CD4-positive, CD25-positive, alpha-beta regulatory T cell (primary cell): ENCODE measurements at regions not wholly inside any gene's neighbourhood (a gene's known extent, or its start where the extent isn't known, plus 50 kb on each side); places are given as distances from the start of the nearest gene placed in this dataset.

Source experiments
- ATAC-seq, 2 donors: fragments of 150-1000 bp; cut with Tn5 transposase; one replicate each; pipeline ENCODE4 v1.10.0; 2021; ENCODE audit warnings: low read depth in 2 of 2, moderate number of reproducible peaks in 2 of 2, moderate library complexity in 1 of 2
- DNase-seq, 3 donors: peaks; one replicate each; pipeline versions ENCODE4 v3.0.0 to v3.0.0-alpha.2; 2012 to 2022; ENCODE audit warnings: mixed read lengths in 1 of 3
- H3K27ac ChIP-seq: one replicate; pipeline ENCODE4 v1.7.0; 2013; ENCODE audit warnings: mild to moderate bottlenecking, low read length; ENCODE audit not compliant: insufficient read depth, poor library complexity, severe bottlenecking
- H3K27me3 ChIP-seq: one replicate; pipeline ENCODE4 v1.7.0; 2013; ENCODE audit warnings: low read length; ENCODE audit not compliant: control insufficient read depth, insufficient read depth
- H3K36me3 ChIP-seq: one replicate; pipeline ENCODE4 v1.7.0; 2013; ENCODE audit warnings: mild to moderate bottlenecking, low read length, moderate library complexity; ENCODE audit not compliant: control insufficient read depth, insufficient read depth
- H3K4me1 ChIP-seq: 2 replicates; pipeline ENCODE4 v1.7.0; 2013; ENCODE audit warnings: mild to moderate bottlenecking, low read length; ENCODE audit not compliant: insufficient read depth, control insufficient read depth, poor library complexity, severe bottlenecking
- H3K4me3 ChIP-seq: one replicate; pipeline ENCODE4 v1.7.0; 2013; ENCODE audit warnings: low read depth, mild to moderate bottlenecking, low read length, moderate library complexity
- H3K9me3 ChIP-seq, 2 experiments: 1 replicate in 1 of 2; 2 replicates in 1 of 2; pipeline ENCODE4 v1.7.0; 2013; ENCODE audit warnings: low read length in 2 of 2, mild to moderate bottlenecking in 1 of 2, moderate library complexity in 1 of 2; ENCODE audit not compliant: control insufficient read depth in 2 of 2
- H3K27ac Mint-ChIP-seq, 3 donors: one replicate each; pipeline ENCODE4 v1.8.0; 2020 to 2022; ENCODE audit warnings: mild to moderate bottlenecking in 3 of 3, mixed read lengths in 3 of 3, moderate library complexity in 2 of 3
- H3K27me3 Mint-ChIP-seq: one replicate; pipeline ENCODE4 v1.8.0; 2022; ENCODE audit warnings: mild to moderate bottlenecking, mixed read lengths
- H3K36me3 Mint-ChIP-seq: one replicate; pipeline ENCODE4 v1.8.0; 2020; ENCODE audit warnings: mixed read lengths
- H3K4me1 Mint-ChIP-seq, 4 donors: one replicate each; pipeline ENCODE4 v1.8.0; 2020 to 2022; ENCODE audit warnings: mixed read lengths in 4 of 4, mild to moderate bottlenecking in 1 of 4
- H3K4me3 Mint-ChIP-seq, 4 donors: one replicate each; pipeline ENCODE4 v1.8.0; 2020 to 2022; ENCODE audit warnings: mild to moderate bottlenecking in 4 of 4, mixed read lengths in 4 of 4, moderate library complexity in 3 of 4
- H3K9me3 Mint-ChIP-seq, 7 donors: one replicate each; pipeline ENCODE4 v1.8.0; 2020 to 2022; ENCODE audit warnings: mixed read lengths in 7 of 7, mild to moderate bottlenecking in 3 of 7, moderate library complexity in 2 of 7

- Histone ChIP-seq H3K4me1 (no peaks in the 10 kb centered on the region), H3K27me3 (no peaks in the 10 kb centered on the region), H3K4me3 (no peak overlapping the region), H3K36me3 (no peaks in the 10 kb centered on the region), H3K9me3 (no peaks in the 10 kb centered on the region), H3K27ac (no peak overlapping the region)
- no peaks in the 10 kb centered on the region for H3K36me3 Mint-ChIP-seq
- peaks cover 0 to 4% (median 0%) of the 10 kb centered on the region in 4 donors for H3K4me1 Mint-ChIP-seq
- H3K9me3 Mint-ChIP-seq: peaks cover 0 to 5% (median 1%) of the 10 kb centered on the region in 7 donors
- H3K27ac Mint-ChIP-seq: no peak overlapping the region
- ATAC-seq (no peak), DNase-seq (no peak)
- H3K4me3 Mint-ChIP-seq: no peak overlapping the region
- peaks cover 9% of the 10 kb centered on the region for H3K27me3 Mint-ChIP-seq
Measured at GRCh38 chr1:48164571-48164970, 57.9 kb upstream of the SLC5A9 start.

GRCh38 chr1:48160486-48161132 lies 61.9 kb upstream of the SLC5A9 start:
- peaks cover 0 to 4% (median 0%) of the 10 kb centered on the region in 7 donors for H3K9me3 Mint-ChIP-seq
- no peaks in the 10 kb centered on the region for H3K27me3 ChIP-seq
- H3K27me3 Mint-ChIP-seq: peaks cover 9% of the 10 kb centered on the region
- no peaks in the 10 kb centered on the region for H3K36me3 Mint-ChIP-seq
- H3K4me1 ChIP-seq: no peaks in the 10 kb centered on the region
- DNase-seq (no peak), ATAC-seq (no peak)
- no peaks in the 10 kb centered on the region for H3K9me3 ChIP-seq
- peaks cover 0 to 4% (median 0%) of the 10 kb centered on the region in 4 donors for H3K4me1 Mint-ChIP-seq
- no peak overlapping the region for H3K4me3 Mint-ChIP-seq
- no peak overlapping the region for H3K4me3 ChIP-seq
- no peak overlapping the region for H3K27ac ChIP-seq
- H3K36me3 ChIP-seq: no peaks in the 10 kb centered on the region
- H3K27ac Mint-ChIP-seq: no peak overlapping the region

DNA sequence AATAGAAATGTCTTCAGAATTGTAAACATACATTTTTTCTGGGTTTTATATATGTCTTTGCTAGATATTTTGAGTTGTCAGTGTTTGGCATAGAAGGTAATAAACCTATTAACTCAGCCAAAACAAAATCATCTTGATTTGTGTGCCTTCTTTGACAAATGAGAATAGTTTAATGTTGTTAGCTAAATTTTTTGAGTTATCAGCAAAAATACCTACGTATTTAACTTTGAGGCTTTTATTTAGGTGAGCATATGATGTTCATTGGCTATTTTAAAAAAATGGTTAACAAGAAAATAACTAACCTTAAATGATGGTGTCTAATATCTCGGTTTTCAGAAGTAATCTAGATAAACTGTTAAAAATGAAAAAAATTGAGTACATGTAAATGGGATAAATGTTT lies 83.2 kb upstream of the SLC5A9 start:
- H3K36me3 ChIP-seq: no peaks in the 10 kb centered on the region
- peaks cover 0 to 4% of the 10 kb centered on the region in 2 experiments for H3K9me3 ChIP-seq
- ATAC-seq (no peak), DNase-seq (no peak)
- H3K27ac ChIP-seq: no peak overlapping the region
- no peaks in the 10 kb centered on the region for H3K4me1 ChIP-seq
- Mint-ChIP-seq H3K9me3 (peaks cover 0 to 5% (median 0%) of the 10 kb centered on the region in 7 donors), H3K27me3 (peaks cover 8% of the 10 kb centered on the region), H3K4me1 (no peaks in the 10 kb centered on the region), H3K27ac (no peak overlapping the region), H3K4me3 (no peak overlapping the region), H3K36me3 (no peaks in the 10 kb centered on the region)
- H3K27me3 ChIP-seq: peaks cover 1% of the 10 kb centered on the region
- no peak overlapping the region for H3K4me3 ChIP-seq

DNA sequence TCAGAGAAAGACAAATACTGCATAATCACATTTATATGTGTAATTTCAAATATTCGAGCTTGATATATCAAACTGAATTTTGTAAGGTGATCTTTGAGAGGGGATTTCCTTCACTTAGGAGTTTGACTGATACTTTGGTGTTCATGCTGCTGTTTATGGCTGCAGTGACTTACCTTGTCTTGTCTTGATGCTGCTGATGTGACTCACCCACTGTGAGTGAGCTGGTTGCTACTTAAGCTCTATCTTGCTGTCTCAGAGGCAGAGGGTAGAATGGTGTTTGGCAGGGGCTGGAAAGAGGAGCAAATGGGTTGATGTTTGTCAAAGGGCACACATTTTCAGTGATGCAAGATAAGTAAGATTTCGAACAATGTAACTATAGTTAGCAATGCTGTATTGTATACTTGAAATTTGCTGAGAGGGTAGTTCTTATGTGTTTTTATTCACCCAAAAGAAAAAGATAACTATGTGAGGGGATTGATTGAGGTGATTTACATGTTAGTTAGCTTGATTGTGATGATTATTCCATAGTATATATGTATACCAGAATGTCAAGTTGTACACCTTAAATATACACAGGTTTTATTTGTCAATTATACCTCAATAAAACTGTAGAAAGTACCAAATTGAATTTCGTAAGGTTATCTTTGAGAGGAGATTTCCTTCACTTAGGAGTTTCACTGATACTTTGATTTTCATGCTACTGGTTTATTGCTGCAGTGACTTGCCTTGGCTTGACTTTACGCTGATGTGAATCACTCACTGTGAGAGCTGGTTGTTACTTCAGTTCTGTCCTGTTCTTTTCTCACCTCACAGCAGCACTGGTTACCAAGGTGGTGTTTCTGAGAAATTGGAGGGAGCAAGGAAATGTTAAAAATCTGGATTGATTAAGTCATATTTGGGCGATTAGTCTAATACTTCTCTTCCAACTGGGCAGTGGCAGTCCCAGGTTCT lies 94.5 kb upstream of the SLC5A9 start:
- no peaks in the 10 kb centered on the region for H3K9me3 ChIP-seq
- H3K27me3 ChIP-seq: peaks cover 2% of the 10 kb centered on the region
- DNase-seq: no peak
- H3K27ac ChIP-seq: no peak overlapping the region
- no peaks in the 10 kb centered on the region for H3K4me1 ChIP-seq
- H3K36me3 ChIP-seq: no peaks in the 10 kb centered on the region
- Mint-ChIP-seq H3K4me1 (no peaks in the 10 kb centered on the region), H3K27me3 (no peaks in the 10 kb centered on the region), H3K36me3 (no peaks in the 10 kb centered on the region), H3K9me3 (peaks cover 0 to 3% (median 0%) of the 10 kb centered on the region in 7 donors), H3K4me3 (no peak overlapping the region), H3K27ac (no peak overlapping the region)
- H3K4me3 ChIP-seq: no peak overlapping the region
- no peak for ATAC-seq

DNA sequence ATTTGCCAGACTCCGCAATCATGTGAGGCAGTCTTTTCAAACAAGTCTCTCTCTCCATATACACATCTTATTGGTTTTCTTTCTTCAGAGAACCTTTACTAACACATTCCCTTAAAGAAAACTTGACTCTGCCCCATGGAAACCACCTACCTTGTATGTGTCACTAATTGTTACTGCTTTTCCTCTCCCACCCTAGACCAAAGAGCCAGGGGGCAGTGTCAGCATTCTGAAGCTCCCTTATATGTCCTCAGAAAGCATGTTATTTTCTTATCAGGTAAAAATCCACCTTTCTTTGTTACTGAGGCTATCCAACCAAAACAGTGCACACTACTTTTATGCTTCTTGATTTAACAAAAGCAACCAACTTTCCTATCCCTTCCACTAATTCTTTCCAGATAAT lies 98.9 kb upstream of the SLC5A9 start:
- Mint-ChIP-seq H3K9me3 (peaks cover 0 to 1% (median 0%) of the 10 kb centered on the region in 7 donors), H3K27ac (no peak overlapping the region), H3K4me3 (no peak overlapping the region), H3K4me1 (no peaks in the 10 kb centered on the region), H3K36me3 (no peaks in the 10 kb centered on the region), H3K27me3 (peaks cover 7% of the 10 kb centered on the region)
- DNase-seq (no peak), ATAC-seq (no peak)
- Histone ChIP-seq H3K27me3 (peaks cover 5% of the 10 kb centered on the region), H3K9me3 (no peaks in the 10 kb centered on the region), H3K4me1 (no peaks in the 10 kb centered on the region), H3K27ac (no peak overlapping the region), H3K4me3 (no peak overlapping the region), H3K36me3 (no peaks in the 10 kb centered on the region)

- Histone ChIP-seq H3K27me3 (peaks cover 5% of the 10 kb centered on the region), H3K9me3 (no peaks in the 10 kb centered on the region), H3K4me1 (no peaks in the 10 kb centered on the region), H3K36me3 (no peaks in the 10 kb centered on the region), H3K4me3 (no peak overlapping the region), H3K27ac (no peak overlapping the region)
- DNase-seq (no peak), ATAC-seq (no peak)
- peaks cover 0 to 6% (median 0%) of the 10 kb centered on the region in 7 donors for H3K9me3 Mint-ChIP-seq
- no peaks in the 10 kb centered on the region for H3K4me1 Mint-ChIP-seq
- no peak overlapping the region for H3K4me3 Mint-ChIP-seq
- H3K27me3 Mint-ChIP-seq: peaks cover 7% of the 10 kb centered on the region
- H3K27ac Mint-ChIP-seq: no peak overlapping the region
- H3K36me3 Mint-ChIP-seq: no peaks in the 10 kb centered on the region
Measured at GRCh38 chr1:48121955-48122354, 100.6 kb upstream of the SLC5A9 start.

GRCh38 chr1:48120621-48121020 lies 101.9 kb upstream of the SLC5A9 start:
- Histone ChIP-seq H3K27me3 (peaks cover 3% of the 10 kb centered on the region), H3K4me1 (no peaks in the 10 kb centered on the region), H3K27ac (no peak overlapping the region), H3K4me3 (no peak overlapping the region), H3K36me3 (no peaks in the 10 kb centered on the region), H3K9me3 (no peaks in the 10 kb centered on the region)
- no peak overlapping the region for H3K4me3 Mint-ChIP-seq
- peaks cover 0 to 11% (median 2%) of the 10 kb centered on the region in 7 donors for H3K9me3 Mint-ChIP-seq
- ATAC-seq (no peak), DNase-seq (no peak)
- H3K4me1 Mint-ChIP-seq: no peaks in the 10 kb centered on the region
- no peaks in the 10 kb centered on the region for H3K36me3 Mint-ChIP-seq
- peaks cover 7% of the 10 kb centered on the region for H3K27me3 Mint-ChIP-seq
- H3K27ac Mint-ChIP-seq: no peak overlapping the region
